Left cardiac atrium (tissue), 4 donors: ENCODE measurements at regions not wholly inside any gene's neighbourhood (a gene's known extent, or its start where the extent isn't known, plus 50 kb on each side); places are given as distances from the start of the nearest gene placed in this dataset.
"Not testable (repeated sequence)": the region's sequence is repeated elsewhere in the genome, so short reads cannot be mapped to it uniquely, and the experiment has no call there.

Experiments
- ATAC-seq, 2 donors: fragments of 200-7000 bp; cut with Tn5 transposase; one replicate each; pipeline ENCODE4 v1.9.1; 2020; ENCODE audit warnings: mild to moderate bottlenecking in 2 of 2, moderate library complexity in 2 of 2
- DNase-seq: peaks from one replicate; pipeline ENCODE4 v3.0.0-alpha.2; 2020
- intact Hi-C, 2 donors: fragments of 100-400 bp; cut with DNase I; formaldehyde crosslinking; loops; one replicate each; pipeline versions ENCODE4 v1.14.1 to v1.15.1; 2022 to 2023
- donor health status: DM: no; HTN: yes; CAD: no.
- donor health status: DM: no; HTN: yes; CAD: no; lungs with severe emphysema.
- donor health status: DM: yes; HTN: yes; CAD: no.
- donor health status: Dilated cardiomyopathy.

GRCh38 chr3:198146070-198146469 is 186.1 kb downstream of the LMLN start:
- DNase-seq, ATAC-seq, intact Hi-C loops: not testable (repeated sequence)

GRCh38 chr3:198146559-198147164 is 186.6 kb downstream of the LMLN start:
- ATAC-seq, intact Hi-C loops, DNase-seq: not testable (repeated sequence)

GRCh38 chr3:198147213-198147612 is 187.2 kb downstream of the LMLN start:
- ATAC-seq, intact Hi-C loops, DNase-seq: not testable (repeated sequence)

GRCh38 chr3:198147993-198148392 is 188.0 kb downstream of the LMLN start:
- DNase-seq, intact Hi-C loops, ATAC-seq: not testable (repeated sequence)

GRCh38 chr3:198149904-198150303 is 189.9 kb downstream of the LMLN start:
- intact Hi-C loops, DNase-seq: not testable (repeated sequence)
- peak; percentile 19 to 56 for ATAC-seq

- peak; percentile 77 to 78 for ATAC-seq
- DNase-seq, intact Hi-C loops: not testable (repeated sequence)
Observed at GRCh38 chr3:198151867-198152266, 191.8 kb downstream of the LMLN start.

GRCh38 chr3:198155771-198156170 is 195.8 kb downstream of the LMLN start:
- ATAC-seq, intact Hi-C loops: not testable (repeated sequence)

GRCh38 chr3:198157231-198157868 is 197.3 kb downstream of the LMLN start:
- intact Hi-C loops, DNase-seq: not testable (repeated sequence)
- peak; percentile 47 to 82 for ATAC-seq

More at GRCh38 chr3:198155771-198156170, 195.8 kb downstream of the LMLN start:
- not testable (repeated sequence) for DNase-seq

GRCh38 chr3:198158007-198158406 is 198.0 kb downstream of the LMLN start:
- intact Hi-C loops, DNase-seq, ATAC-seq: not testable (repeated sequence)

- peak; percentile 72 for DNase-seq
- ATAC-seq, intact Hi-C loops: not testable (repeated sequence)
Observed at GRCh38 chr3:198167339-198168039, 207.5 kb downstream of the LMLN start.

GRCh38 chr3:198170781-198171180 is 210.8 kb downstream of the LMLN start:
- ATAC-seq, DNase-seq, intact Hi-C loops: not testable (repeated sequence)

GRCh38 chr3:198173080-198173479 is 213.1 kb downstream of the LMLN start:
- ATAC-seq, DNase-seq, intact Hi-C loops: not testable (repeated sequence)

GRCh38 chr3:198173929-198174574 is 214.0 kb downstream of the LMLN start:
- intact Hi-C loops, ATAC-seq, DNase-seq: not testable (repeated sequence)
